IPS-18c (cell line): ENCODE measurements at regions not wholly inside any gene's neighbourhood (a gene's known extent, or its start where the extent isn't known, plus 50 kb on each side); places are given as distances from the start of the nearest gene placed in this dataset.
"Not testable (repeated sequence)": the region's sequence is repeated elsewhere in the genome, so short reads cannot be mapped to it uniquely, and the experiment has no call there.

Experiments
- H3K4me3 ChIP-seq: 2 replicates; pipeline ENCODE4 v1.7.0; 2013; ENCODE audit warnings: low read depth, mild to moderate bottlenecking, low read length, moderate library complexity; ENCODE audit not compliant: insufficient read depth
- H3K9me3 ChIP-seq: one replicate; pipeline ENCODE4 v1.6.1; 2013; ENCODE audit warnings: mild to moderate bottlenecking, low read length, moderate library complexity; ENCODE audit not compliant: control insufficient read depth, insufficient read depth

GRCh38 chr6:105677671-105678475, 275.0 kb upstream of the PREP start:
- H3K9me3 ChIP-seq = no peaks in the 10 kb centered on the region
- H3K4me3 ChIP-seq = no peak overlapping the region

DNA sequence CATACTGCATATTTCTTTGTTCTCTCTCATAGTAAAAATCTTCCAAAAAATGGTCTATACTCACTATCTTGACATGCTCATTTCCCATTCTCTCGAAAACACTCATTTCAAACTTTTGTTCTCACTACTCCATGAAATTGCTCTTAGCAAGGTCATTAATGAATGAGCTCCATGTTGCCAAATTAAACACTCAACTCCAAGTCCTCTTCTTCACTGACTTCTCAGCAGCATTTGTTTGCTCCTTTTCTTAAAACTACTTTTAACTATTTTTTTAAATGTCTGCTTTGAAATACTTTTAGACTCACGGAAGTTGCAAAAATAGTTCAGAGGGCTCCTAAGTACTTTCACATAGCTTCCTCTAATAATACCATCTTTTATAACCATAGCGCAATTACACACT, 274.0 kb upstream of the PREP start:
- Histone ChIP-seq H3K9me3 (no peaks in the 10 kb centered on the region), H3K4me3 (no peak overlapping the region)

DNA sequence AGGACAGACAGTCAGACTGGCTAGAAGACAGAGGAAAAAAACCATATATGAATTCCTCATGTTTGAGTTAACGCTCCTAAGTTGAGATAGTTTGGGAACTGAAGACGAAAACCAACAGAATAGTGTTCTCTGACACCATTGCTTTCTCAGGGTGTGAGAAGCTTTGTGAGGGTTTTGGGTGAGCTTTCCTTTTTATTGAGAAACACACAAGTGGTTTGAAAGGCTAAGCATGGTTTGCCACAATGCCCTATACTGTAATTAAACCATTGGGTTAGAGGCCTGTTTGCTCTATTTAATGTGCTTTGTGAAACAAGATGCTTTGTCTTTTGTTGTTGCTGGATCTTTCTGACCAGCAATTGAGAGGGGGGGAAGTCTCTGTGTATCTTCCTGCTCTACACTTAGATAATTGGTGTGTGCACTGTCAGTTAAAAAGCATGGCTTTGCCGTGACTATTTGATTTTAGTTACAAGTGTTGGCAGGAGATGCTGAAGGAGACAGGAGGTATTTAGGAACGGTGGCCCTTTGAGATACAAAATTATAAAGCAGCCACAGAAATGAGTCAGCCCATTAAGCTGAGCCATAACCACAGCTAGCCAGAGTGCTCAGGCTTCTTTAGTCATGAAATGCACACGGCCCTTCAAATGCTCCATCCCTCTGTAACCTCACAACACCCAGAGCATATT, 273.0 kb upstream of the PREP start:
- Histone ChIP-seq H3K4me3 (no peak overlapping the region), H3K9me3 (no peaks in the 10 kb centered on the region)

DNA sequence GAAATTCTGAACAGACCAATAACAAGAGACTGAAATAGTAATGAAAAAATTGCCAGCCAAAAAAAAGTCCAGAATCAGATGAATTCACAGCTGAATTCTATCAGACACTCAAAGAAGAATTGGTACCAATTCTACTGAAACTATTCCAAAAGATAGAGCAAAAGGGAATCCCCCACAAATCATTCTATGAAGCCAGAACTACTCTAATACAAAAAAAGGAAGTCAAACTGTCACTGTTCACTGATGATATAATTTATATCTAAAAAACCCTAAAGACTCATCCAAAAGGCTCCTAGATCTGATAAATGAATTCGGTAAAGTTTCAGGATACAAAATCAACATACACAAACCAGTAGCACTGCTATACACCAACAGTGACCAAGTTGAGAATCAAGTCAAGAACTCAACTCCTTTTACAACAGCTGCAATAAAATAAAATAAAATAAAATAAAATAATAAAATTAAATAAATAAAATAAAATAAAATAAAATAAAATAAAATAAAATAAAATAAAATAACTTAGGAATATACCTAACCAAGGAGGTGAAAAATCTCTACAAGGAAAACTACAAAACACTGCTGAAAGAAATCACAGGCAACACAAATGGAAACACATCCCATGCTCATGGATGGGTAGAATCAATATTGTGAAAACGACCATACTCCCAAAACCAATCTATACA, 270.1 kb upstream of the PREP start:
- H3K9me3 ChIP-seq, H3K4me3 ChIP-seq: not testable (repeated sequence)

- Histone ChIP-seq H3K9me3 (no peaks in the 10 kb centered on the region), H3K4me3 (no peak overlapping the region)
These were observed 266.4 kb upstream of the PREP start for GRCh38 chr6:105669232-105669631.

- no peaks in the 10 kb centered on the region for H3K9me3 ChIP-seq
- H3K4me3 ChIP-seq = no peak overlapping the region
These were observed 264.2 kb upstream of the PREP start for GRCh38 chr6:105667056-105667455.

DNA sequence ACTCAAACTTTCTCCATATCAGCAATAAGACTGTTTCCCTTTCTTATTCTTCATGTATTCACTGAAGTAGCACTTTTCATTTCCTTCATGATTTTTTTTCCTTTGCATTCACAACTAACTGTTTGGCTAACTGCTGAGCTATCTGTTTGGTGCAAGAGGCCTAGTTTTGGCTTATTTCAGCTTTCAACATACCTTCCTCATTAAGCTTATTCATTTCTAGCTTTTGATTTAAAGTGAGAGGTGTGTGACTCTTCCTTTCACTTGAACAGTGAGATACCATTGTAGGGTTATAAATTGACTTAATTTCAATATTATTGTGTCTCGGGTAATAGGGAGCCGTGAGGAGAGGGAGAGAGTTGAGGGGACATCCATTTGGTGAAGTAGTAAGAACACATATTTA, 262.0 kb upstream of the PREP start:
- no peak overlapping the region for H3K4me3 ChIP-seq
- H3K9me3 ChIP-seq = no peaks in the 10 kb centered on the region

DNA sequence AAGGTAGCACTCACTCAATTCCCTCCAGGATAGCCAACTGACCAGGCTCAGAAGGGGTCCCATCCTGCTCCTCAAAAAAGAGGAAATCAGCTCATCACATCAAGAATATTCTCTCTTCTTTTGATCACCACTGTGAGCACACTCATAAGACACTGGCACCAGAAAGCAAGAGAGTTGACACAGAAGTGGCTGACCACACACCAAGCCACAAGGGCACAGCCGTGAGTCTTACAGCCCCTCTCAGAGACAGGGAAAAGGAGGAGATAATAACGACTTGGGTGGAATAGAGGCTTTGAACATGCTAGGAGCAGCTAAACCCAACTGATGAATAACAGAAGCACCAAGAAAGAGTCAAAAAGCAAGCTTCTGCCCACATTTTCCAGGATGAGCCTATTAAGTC, 249.1 kb upstream of the PREP start:
- H3K4me3 ChIP-seq = no peak overlapping the region
- H3K9me3 ChIP-seq = no peaks in the 10 kb centered on the region

GRCh38 chr6:105650347-105650746, 247.5 kb upstream of the PREP start:
- Histone ChIP-seq H3K4me3 (no peak overlapping the region), H3K9me3 (no peaks in the 10 kb centered on the region)

DNA sequence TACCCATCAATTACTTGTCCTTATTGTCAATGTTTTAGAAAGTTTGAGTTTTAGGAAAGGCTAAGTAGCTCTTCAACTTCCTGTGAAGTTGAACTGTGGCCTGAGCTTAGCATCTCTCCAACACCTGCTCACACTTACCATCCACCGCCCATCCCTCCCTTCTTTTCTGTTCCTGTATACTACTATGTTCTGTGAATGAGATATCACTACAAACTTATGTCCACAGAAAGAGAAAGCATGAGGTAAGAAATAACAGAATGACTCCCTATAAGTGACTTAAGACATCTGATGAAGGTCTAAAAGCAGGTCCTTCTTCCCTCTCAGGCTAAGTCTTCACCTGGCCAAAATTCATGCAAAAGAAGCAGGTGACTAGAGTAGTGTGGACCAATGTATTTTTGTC, 246.3 kb upstream of the PREP start:
- Histone ChIP-seq H3K9me3 (no peaks in the 10 kb centered on the region), H3K4me3 (no peak overlapping the region)

DNA sequence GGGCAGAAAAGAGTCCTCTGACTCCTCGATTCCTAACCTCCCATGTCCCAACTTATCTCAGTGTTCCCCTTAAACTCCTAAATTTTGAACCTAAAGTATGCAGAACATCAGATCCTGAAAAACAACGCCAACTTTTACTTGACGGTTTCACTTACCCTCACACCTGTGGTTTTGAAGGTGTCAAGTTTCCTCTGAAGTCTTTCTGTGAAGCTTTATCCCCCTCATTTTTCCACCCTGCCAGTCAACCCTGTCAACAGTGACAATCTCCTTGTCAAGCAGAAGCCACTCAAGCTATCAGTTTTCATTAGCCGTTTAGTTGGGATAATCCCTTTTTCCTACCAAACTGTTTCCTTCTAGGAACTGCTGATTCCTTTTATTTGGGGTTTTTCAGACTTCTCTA, 245.4 kb upstream of the PREP start:
- Histone ChIP-seq H3K9me3 (no peaks in the 10 kb centered on the region), H3K4me3 (no peak overlapping the region)

DNA sequence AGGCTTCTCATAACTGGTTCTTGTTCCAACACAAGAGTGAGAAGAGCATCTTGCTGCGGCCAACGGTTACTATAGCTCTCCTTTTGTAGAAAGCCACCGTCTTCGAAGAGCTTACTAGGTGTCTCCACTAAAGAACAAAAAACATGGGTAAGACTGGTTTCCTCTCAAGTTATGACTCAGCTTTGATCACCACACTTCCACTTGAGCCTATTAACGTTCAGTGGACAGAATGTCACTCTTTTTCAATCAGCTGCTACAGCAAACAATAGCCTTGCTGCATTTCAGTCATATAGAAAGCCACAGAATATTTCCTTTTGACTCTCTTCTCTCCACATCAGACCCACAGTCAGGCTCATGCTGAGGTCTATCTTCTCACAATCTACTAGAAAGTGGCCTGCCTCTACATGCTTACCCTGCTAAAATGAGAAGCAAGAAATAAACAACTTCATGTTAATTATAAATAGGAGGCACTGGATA, 243.5 kb upstream of the PREP start:
- H3K9me3 ChIP-seq = no peaks in the 10 kb centered on the region
- no peak overlapping the region for H3K4me3 ChIP-seq

- Histone ChIP-seq H3K4me3 (no peak overlapping the region), H3K9me3 (no peaks in the 10 kb centered on the region)
These were observed 243.1 kb upstream of the PREP start for GRCh38 chr6:105645958-105646357.

- Histone ChIP-seq H3K9me3 (no peaks in the 10 kb centered on the region), H3K4me3 (no peak overlapping the region)
These were observed 242.3 kb upstream of the PREP start for GRCh38 chr6:105645156-105645555.

GRCh38 chr6:105644691-105645090, 241.8 kb upstream of the PREP start:
- H3K9me3 ChIP-seq = no peaks in the 10 kb centered on the region

DNA sequence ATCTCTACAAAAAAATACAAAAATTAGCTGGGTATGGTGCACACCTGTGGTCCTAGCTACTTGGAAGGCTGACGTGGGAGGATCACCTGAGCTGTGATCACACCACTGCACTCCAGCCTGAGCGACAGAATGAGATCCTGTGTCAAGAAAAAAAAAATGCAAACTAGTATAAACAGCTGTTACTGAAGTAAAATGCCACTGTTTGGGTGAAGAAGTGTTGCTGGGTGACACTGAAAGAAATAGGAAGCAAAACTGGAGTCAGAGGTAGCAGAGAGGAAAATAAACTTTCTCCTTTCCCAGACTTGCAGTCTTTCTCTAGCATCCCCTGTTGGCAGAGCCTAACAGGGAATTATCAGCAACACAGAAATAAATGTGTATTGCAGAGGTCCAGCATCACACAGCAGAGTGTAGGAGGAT, 241.2 kb upstream of the PREP start:
- Histone ChIP-seq H3K9me3 (no peaks in the 10 kb centered on the region), H3K4me3 (no peak overlapping the region)

More at GRCh38 chr6:105644691-105645090, 241.8 kb upstream of the PREP start:
- H3K4me3 ChIP-seq = no peak overlapping the region

GRCh38 chr6:105642708-105643107, 239.8 kb upstream of the PREP start:
- Histone ChIP-seq H3K9me3 (no peaks in the 10 kb centered on the region), H3K4me3 (no peak overlapping the region)

DNA sequence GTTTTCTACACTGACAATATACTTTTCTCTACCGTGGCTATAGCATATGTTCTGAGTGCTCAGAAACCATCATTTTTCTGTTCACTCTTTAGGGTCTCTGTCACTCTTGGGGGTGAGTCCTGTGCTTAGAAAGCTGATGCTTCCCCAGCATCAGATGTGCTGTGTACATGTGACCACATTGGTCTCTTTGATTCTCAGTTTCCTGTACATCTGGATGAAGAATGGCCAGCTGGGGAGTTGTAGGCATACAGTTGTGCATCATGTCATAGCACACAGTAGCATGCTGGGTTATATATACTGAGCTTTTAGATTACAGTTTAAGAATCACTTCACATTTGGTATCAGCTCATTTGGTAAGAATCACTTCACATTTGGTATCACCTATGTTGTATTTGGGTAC, 238.6 kb upstream of the PREP start:
- Histone ChIP-seq H3K4me3 (no peak overlapping the region), H3K9me3 (no peaks in the 10 kb centered on the region)
